ENCODE measurements at regions not wholly inside any gene's neighbourhood (a gene's known extent, or its start where the extent isn't known, plus 50 kb on each side); places are given as distances from the start of the nearest gene placed in this dataset.

GRCh38 chr4:60605646-60606354 is 594.3 kb upstream of the ADGRL3 start:
- Histone ChIP-seq H3K4me1 (ENCODE audit: control insufficient read depth, extremely low read depth, insufficient read depth, low read length) (no peaks in the 10 kb centered on the region), H3K27me3 (ENCODE audit: control insufficient read depth in 2 of 2, insufficient read depth in 2 of 2, low read length in 2 of 2) (no peaks in the 10 kb centered on the region), H4K20me1 (replicated peaks; ENCODE audit: control insufficient read depth, extremely low read depth, insufficient read depth, low read length) (no peaks in the 10 kb centered on the region), H3K9me1 (replicated peaks; ENCODE audit: control insufficient read depth, extremely low read depth, insufficient read depth, low read length) (no peaks in the 10 kb centered on the region), H3K4me3 (replicated peaks in 1 of 3; ENCODE audit: insufficient read depth in 1 of 3, low read depth in 1 of 3, low read length in 3 of 3) (no peak overlapping the region), H3K9me3 (replicated peaks; ENCODE audit: control insufficient read depth, insufficient read depth, low read length) (peaks cover 2% of the 10 kb centered on the region), H3K9ac (replicated peaks; ENCODE audit: extremely low read depth, insufficient read depth, low read length) (no peak overlapping the region), H2AFZ (ENCODE audit: low read depth, low read length) (no peak overlapping the region), H3K27ac (ENCODE audit: insufficient read depth, low read depth, low read length) (no peak overlapping the region), H3K4me2 (ENCODE audit: insufficient read depth, low read length) (no peak overlapping the region), H3K79me2 (ENCODE audit: control insufficient read depth, insufficient read depth, low read length) (no peaks in the 10 kb centered on the region), H3K36me3 (ENCODE audit: control insufficient read depth in 2 of 2, extremely low read depth in 1 of 2, insufficient read depth in 2 of 2, low read length in 2 of 2) (no peaks in the 10 kb centered on the region)
- ChIA-PET CTCF (interaction anchor here (0.5 kb wide), 1 partner anchor 200 kb away, joined by 3 read pairs; no protein-coding TSS in a partner anchor), POLR2A (no interaction called here)
- dilution Hi-C loops (cut with MboI; ENCODE audit: extremely low pct_ligation_motif_present, low sequenced_read_pairs) (no loop called here), intact Hi-C loops (cut with micrococcal nuclease) (no loop called here)
- DNase-seq (ENCODE audit: low read depth, low spot score) (no peak), FAIRE-seq (no peak)
- no peak for TF ChIP-seq CTCF (IDR thresholded peaks at IDR 0.05; ENCODE audit: extremely low read depth in 1 of 2, insufficient read depth in 1 of 2, low read depth in 1 of 2, low read length in 2 of 2)
- no peak for TF ChIP-seq MAX (IDR thresholded peaks at IDR 0.05; ENCODE audit: insufficient read depth, insufficient read length)
- TF ChIP-seq EZH2 (IDR thresholded peaks at IDR 0.05; ENCODE audit: borderline replicate concordance, low read depth, low read length, severe bottlenecking): no peak
- TF ChIP-seq POLR2A (IDR thresholded peaks at IDR 0.05; ENCODE audit: low read depth, low read length): no peak
- TF ChIP-seq POLR2AphosphoS5 (IDR thresholded peaks at IDR 0.05; ENCODE audit: insufficient read depth, low read depth, low read length): no peak
- no peak for TF ChIP-seq GATA2 (IDR thresholded peaks at IDR 0.05; ENCODE audit: insufficient read depth, insufficient read length, low read depth, low read length)
- TF ChIP-seq JUN (IDR thresholded peaks at IDR 0.05; ENCODE audit: borderline replicate concordance, insufficient read depth, insufficient read length, low read depth): no peak
- no peak for TF ChIP-seq FOS (IDR thresholded peaks at IDR 0.05; ENCODE audit: borderline replicate concordance, insufficient read depth, low read length)
- TF ChIP-seq MYC (IDR thresholded peaks at IDR 0.05; ENCODE audit: low read depth, low read length): no peak
- no TSS peak for BruUV-seq (replicated peaks)
